HG03064 (cell line): ENCODE measurements at regions not wholly inside any gene's neighbourhood (a gene's known extent, or its start where the extent isn't known, plus 50 kb on each side); places are given as distances from the start of the nearest gene placed in this dataset.
A peak's percentile ranks its signal among the peaks of the same experiment; 100 is the strongest.
"Not testable (repeated sequence)": the region's sequence is repeated elsewhere in the genome, so short reads cannot be mapped to it uniquely, and the experiment has no call there.

Source experiments
- ATAC-seq: cut with Tn5 transposase; IDR thresholded peaks from one replicate; pipeline ENCODE4 v1.9.1; 2021; ENCODE audit warnings: low read depth; ENCODE audit not compliant: unreplicated experiment

- no peak for ATAC-seq
Measured at GRCh38 chr4:174183259-174183658, 100.2 kb downstream of the FBXO8 start.

- no peak for ATAC-seq
Measured at GRCh38 chr4:174181827-174182226, 101.6 kb downstream of the FBXO8 start.

- ATAC-seq, result no peak
Measured at GRCh38 chr4:174177536-174177935, 105.9 kb downstream of the FBXO8 start.

GRCh38 chr4:174175836-174176235 is 107.6 kb downstream of the FBXO8 start:
- ATAC-seq, result not testable (repeated sequence)

GRCh38 chr4:174173360-174173759 is 110.1 kb downstream of the FBXO8 start:
- ATAC-seq, result no peak

- no peak for ATAC-seq
Measured at GRCh38 chr4:174172274-174172673, 111.2 kb downstream of the FBXO8 start.

GRCh38 chr4:174170906-174171305 is 112.6 kb downstream of the FBXO8 start:
- no peak for ATAC-seq

- ATAC-seq, result no peak
Measured at GRCh38 chr4:174170091-174170490, 113.4 kb downstream of the FBXO8 start.

GRCh38 chr4:174157106-174157607 is 126.3 kb downstream of the FBXO8 start:
- no peak for ATAC-seq

GRCh38 chr4:174156239-174156826 is 127.1 kb downstream of the FBXO8 start:
- ATAC-seq, result peak; percentile 92

GRCh38 chr4:174154215-174154854 is 129.1 kb downstream of the FBXO8 start:
- ATAC-seq, result no peak

- no peak for ATAC-seq
Measured at GRCh38 chr4:174152717-174153466, 130.6 kb downstream of the FBXO8 start.

- ATAC-seq, result no peak
Measured at GRCh38 chr4:174147863-174148262, 135.6 kb downstream of the FBXO8 start.

- ATAC-seq, result no peak
Measured at GRCh38 chr4:174144106-174144505, 139.4 kb downstream of the FBXO8 start.

GRCh38 chr4:174141876-174142275 is 141.6 kb downstream of the FBXO8 start:
- ATAC-seq, result no peak

GRCh38 chr4:174138616-174139015 is 144.9 kb downstream of the FBXO8 start:
- ATAC-seq, result no peak

- ATAC-seq, result no peak
Measured at GRCh38 chr4:174137698-174138097, 145.8 kb downstream of the FBXO8 start.

- ATAC-seq, result no peak
Measured at GRCh38 chr4:174135936-174136406, 147.5 kb downstream of the FBXO8 start.

GRCh38 chr4:174135530-174135929 is 147.9 kb downstream of the FBXO8 start:
- ATAC-seq, result no peak

GRCh38 chr4:174134361-174134760 is 149.1 kb downstream of the FBXO8 start:
- no peak for ATAC-seq

GRCh38 chr4:174133551-174133950 is 149.9 kb downstream of the FBXO8 start:
- no peak for ATAC-seq
